ENCODE measurements at regions not wholly inside any gene's neighbourhood (a gene's known extent, or its start where the extent isn't known, plus 50 kb on each side); places are given as distances from the start of the nearest gene placed in this dataset.

DNA sequence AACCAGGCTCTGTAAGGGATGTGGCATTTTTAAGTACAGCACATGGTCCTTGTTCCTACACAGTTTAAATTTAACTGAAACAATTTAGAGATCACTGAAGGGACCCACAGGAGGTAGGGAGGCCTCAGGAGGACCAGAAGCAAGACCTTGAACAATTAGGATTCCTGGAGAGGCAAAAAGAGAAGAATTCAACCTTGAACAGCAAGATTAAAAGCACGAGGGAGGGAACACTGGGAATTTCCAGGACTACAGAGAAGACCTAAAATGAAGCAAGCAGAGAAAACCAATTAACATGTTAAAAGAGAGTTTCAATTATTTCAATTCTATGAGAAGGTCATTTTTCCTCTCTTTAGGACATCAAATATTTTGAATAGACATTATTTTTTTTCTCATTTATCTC lies 160.3 kb downstream of the KCTD12 start:
- TF ChIP-seq CTCF (IDR thresholded peaks at IDR 0.05), result no peak
- no peaks in the 10 kb centered on the region; the same call in 1 of the 2 replicates for H3K27me3 Mint-ChIP-seq (ENCODE audit: insufficient read depth)
- DNase-seq, result no peak
- no peak overlapping the region for H3K4me3 Mint-ChIP-seq
- H3K36me3 Mint-ChIP-seq (ENCODE audit: low read depth), result no peaks in the 10 kb centered on the region
- no peak overlapping the region for H3K27ac Mint-ChIP-seq
- H3K9me3 Mint-ChIP-seq, result no peaks in the 10 kb centered on the region
- H3K4me1 Mint-ChIP-seq (ENCODE audit: low read depth), result no peaks in the 10 kb centered on the region

DNA sequence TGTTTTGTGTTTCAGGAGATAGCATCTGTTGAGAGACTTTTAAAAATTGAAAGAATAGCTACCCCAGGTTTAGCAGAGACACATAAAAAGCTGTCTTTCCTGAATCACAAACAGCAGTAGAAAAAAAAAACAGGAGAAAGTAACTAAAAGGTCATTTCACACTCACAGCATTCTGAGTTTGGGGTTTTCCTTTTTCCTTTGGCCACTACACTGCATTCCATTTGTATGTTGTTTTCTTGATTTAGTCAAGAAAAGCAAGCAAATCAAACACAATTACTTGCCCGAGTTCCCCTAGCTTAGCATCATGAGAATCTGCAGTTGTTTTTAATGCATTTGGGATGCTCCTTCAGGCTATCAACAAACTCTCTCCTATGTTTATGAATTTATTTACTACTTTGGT lies 161.0 kb downstream of the KCTD12 start:
- H3K27ac Mint-ChIP-seq, result no peak overlapping the region

DNA sequence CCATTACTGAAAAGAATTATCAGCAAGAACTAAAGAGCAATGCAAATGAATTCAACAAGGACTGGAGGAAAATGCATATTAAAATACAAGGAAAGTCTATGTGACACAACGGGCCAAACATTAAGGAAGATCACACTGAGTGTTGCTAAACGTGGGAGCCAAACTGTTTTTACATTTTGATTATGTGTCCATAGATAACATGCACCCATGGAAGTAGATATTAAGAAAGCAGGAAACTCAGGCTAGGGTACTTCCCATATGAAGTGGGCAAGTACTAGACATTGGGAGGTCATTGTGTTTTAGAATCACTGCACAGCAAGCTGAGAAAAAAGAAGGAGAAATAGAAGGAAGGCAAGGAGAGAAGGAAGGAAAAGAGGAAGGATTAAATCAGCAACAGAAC lies 161.8 kb downstream of the KCTD12 start:
- DNase-seq, result no peak
- Mint-ChIP-seq H3K27me3 (ENCODE audit: insufficient read depth) (no peaks in the 10 kb centered on the region; the same call in 1 of the 2 replicates), H3K27ac (no peak overlapping the region), H3K36me3 (ENCODE audit: low read depth) (no peaks in the 10 kb centered on the region), H3K9me3 (no peaks in the 10 kb centered on the region), H3K4me3 (no peak overlapping the region), H3K4me1 (ENCODE audit: low read depth) (no peaks in the 10 kb centered on the region)
- TF ChIP-seq CTCF (IDR thresholded peaks at IDR 0.05), result no peak

More for the DNA sequence above, 161.0 kb downstream of the KCTD12 start:
- DNase-seq, result peak; percentile 14
- Mint-ChIP-seq H3K27me3 (ENCODE audit: insufficient read depth) (no peaks in the 10 kb centered on the region; the same call in 1 of the 2 replicates), H3K4me1 (ENCODE audit: low read depth) (no peaks in the 10 kb centered on the region), H3K4me3 (no peak overlapping the region), H3K9me3 (no peaks in the 10 kb centered on the region), H3K36me3 (ENCODE audit: low read depth) (no peaks in the 10 kb centered on the region)
- no peak for TF ChIP-seq CTCF (IDR thresholded peaks at IDR 0.05)

DNA sequence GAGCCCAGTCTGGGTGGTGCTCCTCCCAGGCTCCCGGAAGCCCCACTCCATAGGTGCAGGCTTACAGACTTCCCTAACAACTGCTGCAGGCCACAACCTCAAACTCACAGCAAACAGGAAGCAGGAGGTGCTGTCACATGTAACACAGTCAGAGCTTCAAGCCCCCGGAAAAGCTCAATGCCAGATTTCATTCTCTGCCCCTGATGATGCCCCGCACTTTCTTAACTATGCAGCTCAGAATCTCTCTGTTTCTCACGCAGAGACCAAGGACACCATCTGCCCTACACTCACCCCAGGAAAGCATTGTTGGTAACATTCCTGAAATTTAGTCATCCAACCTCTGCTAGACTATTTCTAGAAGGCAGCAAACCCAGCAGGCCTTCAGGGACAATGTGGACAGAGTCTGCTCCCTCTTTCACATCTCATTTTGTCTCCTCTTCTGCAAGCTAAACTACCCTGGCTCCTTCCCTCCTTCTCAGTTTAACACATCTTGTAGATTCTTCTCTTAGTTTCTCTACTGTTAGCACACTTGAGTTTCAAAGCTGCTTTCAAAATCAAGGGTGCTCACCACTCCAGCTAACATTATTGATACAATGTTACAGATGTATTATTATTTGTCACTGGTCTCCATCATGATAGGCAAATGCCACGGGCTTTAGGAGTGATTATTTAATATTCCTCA lies 162.5 kb downstream of the KCTD12 start:
- Mint-ChIP-seq H3K4me3 (no peak overlapping the region), H3K9me3 (no peaks in the 10 kb centered on the region)
- TF ChIP-seq CTCF (IDR thresholded peaks at IDR 0.05), result no peak

GRCh38 chr13:76722782-76723181 lies 163.4 kb downstream of the KCTD12 start:
- no peak for TF ChIP-seq CTCF (IDR thresholded peaks at IDR 0.05)
- Mint-ChIP-seq H3K27ac (no peak overlapping the region), H3K4me3 (no peak overlapping the region), H3K9me3 (no peaks in the 10 kb centered on the region), H3K4me1 (ENCODE audit: low read depth) (no peaks in the 10 kb centered on the region; the same call in 1 of the 2 replicates), H3K36me3 (ENCODE audit: low read depth) (no peaks in the 10 kb centered on the region), H3K27me3 (ENCODE audit: insufficient read depth) (no peaks in the 10 kb centered on the region; the same call in 1 of the 2 replicates)
- DNase-seq, result no peak

More for the DNA sequence above, 162.5 kb downstream of the KCTD12 start:
- H3K27me3 Mint-ChIP-seq (ENCODE audit: insufficient read depth), result no peaks in the 10 kb centered on the region; the same call in 1 of the 2 replicates
- H3K4me1 Mint-ChIP-seq (ENCODE audit: low read depth), result no peaks in the 10 kb centered on the region
- peak; percentile 86 for DNase-seq
- no peak overlapping the region for H3K27ac Mint-ChIP-seq
- H3K36me3 Mint-ChIP-seq (ENCODE audit: low read depth), result no peaks in the 10 kb centered on the region
